Kidney (tissue), 13 donors: ENCODE measurements at regions not wholly inside any gene's neighbourhood (a gene's known extent, or its start where the extent isn't known, plus 50 kb on each side); places are given as distances from the start of the nearest gene placed in this dataset.

Experiments
- DNase-seq, 5 donors: peaks; one replicate each; pipeline ENCODE4 v3.0.0-alpha.2; 2013 to 2020
- FAIRE-seq: peaks from 2 replicates; lab custom pipeline; 2012; peaks lifted over from hg19 to GRCh38; lab: Jason Lieb, UNC
- H3K27ac ChIP-seq, 2 donors: one replicate each; pipeline ENCODE4 v1.7.0; 2013; ENCODE audit warnings: low read depth in 2 of 2, low read length in 2 of 2, inconsistent platforms in 1 of 2
- H3K27me3 ChIP-seq: one replicate; pipeline ENCODE4 v1.7.1; 2013; ENCODE audit warnings: low read length, inconsistent platforms; ENCODE audit not compliant: control insufficient read depth, insufficient read depth
- H3K36me3 ChIP-seq, 3 donors: one replicate each; pipeline versions ENCODE4 v1.7.0 to v1.7.1; 2013; ENCODE audit warnings: low read length in 3 of 3, control low read depth in 1 of 3, inconsistent platforms in 1 of 3; ENCODE audit not compliant: insufficient read depth in 3 of 3, control insufficient read depth in 2 of 3
- H3K4me1 ChIP-seq, 3 donors: one replicate each; pipeline versions ENCODE4 v1.7.0 to v1.7.1; 2013; ENCODE audit warnings: low read length in 3 of 3, inconsistent platforms in 1 of 3, low read depth in 1 of 3; ENCODE audit not compliant: control insufficient read depth in 2 of 3, insufficient read depth in 2 of 3
- H3K4me3 ChIP-seq, 3 donors: one replicate each; pipeline versions ENCODE4 v1.7.0 to v1.8.1; 2013; ENCODE audit warnings: low read length in 3 of 3, control low read depth in 1 of 3, inconsistent platforms in 1 of 3
- H3K9ac ChIP-seq, 3 donors: one replicate each; pipeline versions ENCODE4 v1.7.0 to v1.7.1; 2013; ENCODE audit warnings: low read length in 3 of 3, control low read depth in 1 of 3, inconsistent platforms in 1 of 3
- H3K9me3 ChIP-seq, 3 donors: one replicate each; pipeline versions ENCODE4 v1.7.0 to v1.7.1; 2013; ENCODE audit warnings: low read length in 3 of 3, control low read depth in 1 of 3, inconsistent platforms in 1 of 3; ENCODE audit not compliant: control insufficient read depth in 2 of 3, insufficient read depth in 1 of 3
- CTCF ChIP-seq: IDR thresholded peaks from 3 replicates; pipeline ENCODE4 v1.5.1; 2012; ENCODE audit warnings: mild to moderate bottlenecking, moderate library complexity, borderline replicate concordance; ENCODE audit not compliant: insufficient read depth; ENCODE audit errors: extremely low read depth
- intact Hi-C: fragments of 100-400 bp; cut with DNase I; formaldehyde crosslinking; loops from one replicate; pipeline ENCODE4 v1.11.1; 2022
- donor health status: control.
- donor health status: control.
- donor health status: control.
- donor health status: control.
- donor health status: control.
- donor health status: DM: yes; HTN: yes; CAD: no.
- donor health status: Normal renal cell carcinoma (clear cell type).

GRCh38 chr10:113410618-113411017, 142.2 kb upstream of the HABP2 start:
- Histone ChIP-seq H3K4me1 (no peaks in the 10 kb centered on the region), H3K4me3 (no peak overlapping the region), H3K36me3 (no peaks in the 10 kb centered on the region), H3K27me3 (no peaks in the 10 kb centered on the region), H3K27ac (no peak overlapping the region), H3K9me3 (no peaks in the 10 kb centered on the region), H3K9ac (no peak overlapping the region)
- intact Hi-C loops, result no loop called here
- DNase-seq (no peak), FAIRE-seq (no peak)
- no peak for TF ChIP-seq CTCF

GRCh38 chr10:113411456-113411855, 141.4 kb upstream of the HABP2 start:
- H3K27ac ChIP-seq, result no peak overlapping the region
- H3K4me1 ChIP-seq, result no peaks in the 10 kb centered on the region
- DNase-seq (no peak), FAIRE-seq (no peak)
- intact Hi-C loops, result no loop called here
- no peak overlapping the region for H3K4me3 ChIP-seq
- TF ChIP-seq CTCF, result no peak
- H3K9ac ChIP-seq, result no peak overlapping the region
- no peaks in the 10 kb centered on the region for H3K27me3 ChIP-seq
- H3K9me3 ChIP-seq, result no peaks in the 10 kb centered on the region
- no peaks in the 10 kb centered on the region for H3K36me3 ChIP-seq

GRCh38 chr10:113412161-113412560, 140.7 kb upstream of the HABP2 start:
- Histone ChIP-seq H3K27ac (no peak overlapping the region), H3K4me1 (no peaks in the 10 kb centered on the region), H3K9me3 (no peaks in the 10 kb centered on the region), H3K36me3 (no peaks in the 10 kb centered on the region), H3K9ac (no peak overlapping the region), H3K4me3 (no peak overlapping the region), H3K27me3 (no peaks in the 10 kb centered on the region)
- DNase-seq (no peak), FAIRE-seq (no peak)
- intact Hi-C loops, result no loop called here
- TF ChIP-seq CTCF, result no peak

GRCh38 chr10:113414543-113414942, 138.3 kb upstream of the HABP2 start:
- H3K27ac ChIP-seq, result no peak overlapping the region
- H3K27me3 ChIP-seq, result no peaks in the 10 kb centered on the region
- TF ChIP-seq CTCF, result no peak
- H3K4me3 ChIP-seq, result no peak overlapping the region
- peaks cover 0 to 8% (median 0%) of the 10 kb centered on the region in 3 donors for H3K9me3 ChIP-seq
- no peak overlapping the region for H3K9ac ChIP-seq
- FAIRE-seq (no peak), DNase-seq (no peak)
- intact Hi-C loops, result no loop called here
- no peaks in the 10 kb centered on the region for H3K4me1 ChIP-seq
- no peaks in the 10 kb centered on the region for H3K36me3 ChIP-seq
